Sigmoid colon (tissue), 6 donors: ENCODE measurements at regions not wholly inside any gene's neighbourhood (a gene's known extent, or its start where the extent isn't known, plus 50 kb on each side); places are given as distances from the start of the nearest gene placed in this dataset.

Experiments
- DNase-seq: peaks from one replicate; pipeline ENCODE4 v3.0.0-alpha.2; 2019
- H3K27ac ChIP-seq, 4 donors: fragments of 200-600 bp; sonication (generic); one replicate each; pipeline ENCODE4 v1.5.1; 2016 to 2019; ENCODE audit warnings: mild to moderate bottlenecking in 1 of 4
- H3K27me3 ChIP-seq, 3 donors: fragments of 200-600 bp; sonication (generic); one replicate each; pipeline ENCODE4 v1.5.1; 2019; ENCODE audit warnings: mild to moderate bottlenecking in 1 of 3
- H3K36me3 ChIP-seq, 4 donors: fragments of 200-600 bp; sonication (generic); one replicate each; pipeline ENCODE4 v1.5.1; 2016 to 2019
- H3K4me1 ChIP-seq, 4 donors: fragments of 200-600 bp; sonication (generic); one replicate each; pipeline ENCODE4 v1.5.1; 2017 to 2019
- H3K4me3 ChIP-seq, 4 donors: fragments of 200-600 bp; sonication (generic); one replicate each; pipeline ENCODE4 v1.5.1; 2017 to 2019; ENCODE audit warnings: mild to moderate bottlenecking in 2 of 4, moderate library complexity in 1 of 4
- H3K9me3 ChIP-seq, 4 donors: fragments of 200-600 bp in 3 of 4; sonication (generic) in 3 of 4; one replicate each; pipeline versions ENCODE4 v1.5.1 to v1.6.1; 2013 to 2019
- EP300 ChIP-seq, 4 donors: sonication (generic); formaldehyde crosslinking; IDR thresholded peaks; one replicate each; pipeline ENCODE4 v1.6.1; 2017; ENCODE audit warnings: antibody characterized with exemption in 4 of 4
- POLR2A ChIP-seq, 2 donors: fragments of 450-650 bp; IDR thresholded peaks; one replicate each; pipeline ENCODE4 v1.6.1; 2016; ENCODE audit warnings: antibody characterized with exemption in 2 of 2, mild to moderate bottlenecking in 2 of 2, moderate library complexity in 2 of 2
- POLR2AphosphoS5 ChIP-seq, 4 donors: sonication (generic); formaldehyde crosslinking; IDR thresholded peaks; one replicate each; pipeline ENCODE4 v1.6.1; 2017; ENCODE audit warnings: antibody characterized with exemption in 4 of 4
- WGBS, 2 donors: extraction: QIAGEN DNeasy Blood & Tissue Kit; methylation state at CpG; one replicate each; pipeline ENCODE4 v1.1.7; 2013; 5-methylcytosine and 5-hydroxymethylcytosine counted together
- intact Hi-C: fragments of 100-400 bp; cut with DNase I; formaldehyde crosslinking; loops from one replicate; pipeline ENCODE4 v1.15.1; 2023
- TF ChIP-seq, protein P1 (sequence below), 4 experiments: fragments of 450-650 bp in 3 of 4; fragments of 200-600 bp in 1 of 4; IDR thresholded peaks; one replicate each; pipeline ENCODE4 v1.5.1; 2016 to 2019; ENCODE audit warnings: antibody characterized with exemption in 4 of 4, mild to moderate bottlenecking in 3 of 4, moderate library complexity in 2 of 4
- donor health status: healthy with polysubstance abuse.
- donor health status: healthy.

DNA sequence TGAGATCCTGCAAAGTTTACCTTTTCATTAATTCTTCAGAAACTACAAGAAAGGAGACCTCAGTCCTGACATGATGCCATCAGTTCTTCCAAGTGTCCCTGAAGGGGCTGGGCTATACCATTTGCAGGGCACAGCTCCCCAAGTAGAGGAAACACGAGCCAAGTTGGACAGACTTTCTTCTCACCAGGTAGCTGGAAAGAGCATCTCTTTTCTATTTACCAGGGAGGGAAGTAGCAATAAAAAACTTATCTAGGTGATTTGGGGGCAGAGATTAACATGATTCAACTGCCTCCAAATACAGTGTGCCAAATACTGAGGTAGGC is 103.9 kb upstream of the KCND3 start:
- no peak overlapping the region for H3K27ac ChIP-seq
- no peak for DNase-seq
- H3K4me1 ChIP-seq: no peaks in the 10 kb centered on the region
- H3K27me3 ChIP-seq: no peaks in the 10 kb centered on the region
- H3K9me3 ChIP-seq: no peaks in the 10 kb centered on the region
- H3K36me3 ChIP-seq: no peaks in the 10 kb centered on the region
- WGBS, 2 donors: 7 to 25% methylated on average over 1 of the region's 1 CpG
- intact Hi-C loops: no loop called here
- no peak overlapping the region for H3K4me3 ChIP-seq
- TF ChIP-seq POLR2A (IDR thresholded peaks at IDR 0.05) (no peak), EP300 (IDR thresholded peaks at IDR 0.05) (no peak), POLR2AphosphoS5 (IDR thresholded peaks at IDR 0.05) (no peak)
- TF ChIP-seq, protein P1, sequence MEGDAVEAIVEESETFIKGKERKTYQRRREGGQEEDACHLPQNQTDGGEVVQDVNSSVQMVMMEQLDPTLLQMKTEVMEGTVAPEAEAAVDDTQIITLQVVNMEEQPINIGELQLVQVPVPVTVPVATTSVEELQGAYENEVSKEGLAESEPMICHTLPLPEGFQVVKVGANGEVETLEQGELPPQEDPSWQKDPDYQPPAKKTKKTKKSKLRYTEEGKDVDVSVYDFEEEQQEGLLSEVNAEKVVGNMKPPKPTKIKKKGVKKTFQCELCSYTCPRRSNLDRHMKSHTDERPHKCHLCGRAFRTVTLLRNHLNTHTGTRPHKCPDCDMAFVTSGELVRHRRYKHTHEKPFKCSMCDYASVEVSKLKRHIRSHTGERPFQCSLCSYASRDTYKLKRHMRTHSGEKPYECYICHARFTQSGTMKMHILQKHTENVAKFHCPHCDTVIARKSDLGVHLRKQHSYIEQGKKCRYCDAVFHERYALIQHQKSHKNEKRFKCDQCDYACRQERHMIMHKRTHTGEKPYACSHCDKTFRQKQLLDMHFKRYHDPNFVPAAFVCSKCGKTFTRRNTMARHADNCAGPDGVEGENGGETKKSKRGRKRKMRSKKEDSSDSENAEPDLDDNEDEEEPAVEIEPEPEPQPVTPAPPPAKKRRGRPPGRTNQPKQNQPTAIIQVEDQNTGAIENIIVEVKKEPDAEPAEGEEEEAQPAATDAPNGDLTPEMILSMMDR (IDR thresholded peaks at IDR 0.05): no peak

DNA sequence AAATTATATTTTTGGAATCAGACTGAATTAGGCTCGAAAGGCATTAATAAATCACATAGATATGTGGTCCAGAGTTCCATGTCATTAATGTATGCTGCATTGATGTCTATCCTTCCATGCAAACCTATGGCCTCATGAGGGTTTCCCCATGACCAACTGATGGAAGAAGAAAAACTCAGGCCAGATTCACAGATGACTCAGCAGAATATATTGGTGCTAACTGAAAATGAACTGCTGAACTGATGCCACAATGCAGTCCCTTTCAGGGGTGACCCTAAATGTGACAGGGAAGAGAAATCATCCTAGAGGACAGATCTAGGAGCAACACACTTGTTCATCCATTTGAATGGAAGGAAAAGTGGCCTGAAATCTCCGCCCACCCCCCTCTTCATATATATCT is 110.5 kb upstream of the KCND3 start:
- Histone ChIP-seq H3K27me3 (no peaks in the 10 kb centered on the region), H3K9me3 (no peaks in the 10 kb centered on the region), H3K4me1 (no peaks in the 10 kb centered on the region), H3K27ac (no peak overlapping the region), H3K36me3 (no peaks in the 10 kb centered on the region), H3K4me3 (no peak overlapping the region)
- 64 to 69% methylated on average over 2 of the region's 2 CpGs for WGBS, 2 donors
- intact Hi-C loops: no loop called here
- TF ChIP-seq, protein P1 (IDR thresholded peaks at IDR 0.05): no peak
- TF ChIP-seq POLR2AphosphoS5 (IDR thresholded peaks at IDR 0.05): no peak
- no peak for TF ChIP-seq EP300 (IDR thresholded peaks at IDR 0.05)
- no peak for TF ChIP-seq POLR2A (IDR thresholded peaks at IDR 0.05)
- no peak for DNase-seq

DNA sequence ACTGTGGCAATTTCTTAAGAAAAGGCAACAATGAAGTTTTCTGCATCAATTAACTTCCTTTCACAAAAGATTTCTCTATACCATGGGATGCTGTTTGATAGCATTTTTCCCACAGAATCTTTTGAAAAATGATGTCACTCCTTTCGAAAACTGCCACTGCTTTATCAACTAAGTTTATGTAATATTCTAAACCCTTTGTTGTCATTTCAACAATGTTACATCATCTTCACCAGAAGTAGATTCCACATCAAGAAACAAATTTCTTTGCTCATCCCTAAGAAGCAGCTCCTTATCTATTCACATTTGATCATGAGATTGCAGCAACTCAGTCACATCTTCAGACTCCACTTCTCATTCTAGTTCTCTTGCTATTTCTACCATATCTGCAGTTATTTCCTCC is 116.1 kb upstream of the KCND3 start:
- no peak overlapping the region for H3K4me3 ChIP-seq
- intact Hi-C loops: no loop called here
- no peak for TF ChIP-seq POLR2AphosphoS5 (IDR thresholded peaks at IDR 0.05)
- no peak for TF ChIP-seq EP300 (IDR thresholded peaks at IDR 0.05)
- TF ChIP-seq, protein P1 (IDR thresholded peaks at IDR 0.05): no peak
- TF ChIP-seq POLR2A (IDR thresholded peaks at IDR 0.05): no peak
- no peak for DNase-seq
- H3K36me3 ChIP-seq: no peaks in the 10 kb centered on the region
- H3K4me1 ChIP-seq: no peaks in the 10 kb centered on the region
- peaks cover 0 to 5% (median 0%) of the 10 kb centered on the region in 4 donors for H3K9me3 ChIP-seq
- H3K27ac ChIP-seq: no peak overlapping the region
- WGBS, 2 donors: 85 to 91% methylated on average over 1 of the region's 1 CpG
- no peaks in the 10 kb centered on the region for H3K27me3 ChIP-seq

GRCh38 chr1:112110031-112110430 is 120.6 kb upstream of the KCND3 start:
- intact Hi-C loops: no loop called here
- Histone ChIP-seq H3K27ac (no peak overlapping the region), H3K4me1 (no peaks in the 10 kb centered on the region), H3K36me3 (no peaks in the 10 kb centered on the region), H3K4me3 (no peak overlapping the region), H3K9me3 (peaks cover 0 to 5% (median 0%) of the 10 kb centered on the region in 4 donors), H3K27me3 (no peaks in the 10 kb centered on the region)
- 65 to 69% methylated on average over 3 of the region's 3 CpGs for WGBS, 2 donors
- TF ChIP-seq, protein P1 (IDR thresholded peaks at IDR 0.05): no peak
- TF ChIP-seq EP300 (IDR thresholded peaks at IDR 0.05) (no peak), POLR2A (IDR thresholded peaks at IDR 0.05) (no peak), POLR2AphosphoS5 (IDR thresholded peaks at IDR 0.05) (no peak)
- no peak for DNase-seq

- H3K9me3 ChIP-seq: peaks cover 0 to 4% (median 0%) of the 10 kb centered on the region in 4 donors
- H3K4me1 ChIP-seq: no peaks in the 10 kb centered on the region
- H3K4me3 ChIP-seq: no peak overlapping the region
- 69 to 80% methylated on average over 1 of the region's 1 CpG for WGBS, 2 donors
- DNase-seq: no peak
- no peak for TF ChIP-seq POLR2AphosphoS5 (IDR thresholded peaks at IDR 0.05)
- H3K27ac ChIP-seq: no peak overlapping the region
- intact Hi-C loops: no loop called here
- H3K36me3 ChIP-seq: no peaks in the 10 kb centered on the region
- no peaks in the 10 kb centered on the region for H3K27me3 ChIP-seq
Measured at GRCh38 chr1:112111734-112112133, 122.3 kb upstream of the KCND3 start.
